DOHH2 (cell line): ENCODE measurements at regions not wholly inside any gene's neighbourhood (a gene's known extent, or its start where the extent isn't known, plus 50 kb on each side); places are given as distances from the start of the nearest gene placed in this dataset.

Source experiments
- EZH2phosphoT487 ChIP-seq: fragments of 200-600 bp; sonication (generic); IDR thresholded peaks from 2 replicates; pipeline ENCODE4 v1.6.1; 2017; ENCODE audit warnings: borderline replicate concordance, mild to moderate bottlenecking, antibody characterized with exemption, low read length, moderate library complexity, mixed read lengths
- TF ChIP-seq, protein P1 (sequence below): fragments of 200-600 bp; sonication (generic); IDR thresholded peaks from one replicate; pipeline ENCODE4 v1.5.1; 2014; ENCODE audit warnings: antibody characterized with exemption, mild to moderate bottlenecking, low read depth, low read length; ENCODE audit not compliant: poor library complexity, severe bottlenecking

DNA sequence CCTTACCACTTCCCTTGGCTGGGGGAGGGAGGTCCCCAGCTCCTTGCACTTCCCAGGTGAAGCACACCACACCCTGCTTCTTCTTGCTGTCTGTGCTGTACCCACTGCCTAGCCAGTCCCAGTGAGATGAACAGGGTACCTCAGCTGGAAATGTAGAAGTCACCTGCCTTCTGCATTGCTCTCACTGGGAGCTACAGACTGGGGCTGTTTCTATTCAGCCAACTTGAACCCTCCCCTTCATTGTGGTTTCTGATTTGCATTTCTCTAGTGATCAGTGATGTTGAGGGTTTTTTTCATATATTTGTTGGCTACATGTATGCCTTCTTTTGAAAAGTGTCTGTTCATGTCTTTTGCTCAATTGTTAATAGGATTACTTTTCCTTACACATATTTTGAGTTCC is 222.8 kb downstream of the DDX3Y start:
- TF ChIP-seq, protein P1, sequence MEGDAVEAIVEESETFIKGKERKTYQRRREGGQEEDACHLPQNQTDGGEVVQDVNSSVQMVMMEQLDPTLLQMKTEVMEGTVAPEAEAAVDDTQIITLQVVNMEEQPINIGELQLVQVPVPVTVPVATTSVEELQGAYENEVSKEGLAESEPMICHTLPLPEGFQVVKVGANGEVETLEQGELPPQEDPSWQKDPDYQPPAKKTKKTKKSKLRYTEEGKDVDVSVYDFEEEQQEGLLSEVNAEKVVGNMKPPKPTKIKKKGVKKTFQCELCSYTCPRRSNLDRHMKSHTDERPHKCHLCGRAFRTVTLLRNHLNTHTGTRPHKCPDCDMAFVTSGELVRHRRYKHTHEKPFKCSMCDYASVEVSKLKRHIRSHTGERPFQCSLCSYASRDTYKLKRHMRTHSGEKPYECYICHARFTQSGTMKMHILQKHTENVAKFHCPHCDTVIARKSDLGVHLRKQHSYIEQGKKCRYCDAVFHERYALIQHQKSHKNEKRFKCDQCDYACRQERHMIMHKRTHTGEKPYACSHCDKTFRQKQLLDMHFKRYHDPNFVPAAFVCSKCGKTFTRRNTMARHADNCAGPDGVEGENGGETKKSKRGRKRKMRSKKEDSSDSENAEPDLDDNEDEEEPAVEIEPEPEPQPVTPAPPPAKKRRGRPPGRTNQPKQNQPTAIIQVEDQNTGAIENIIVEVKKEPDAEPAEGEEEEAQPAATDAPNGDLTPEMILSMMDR = no peak
- no peak for TF ChIP-seq EZH2phosphoT487
